Suprapubic skin (tissue), 4 donors: ENCODE measurements at regions not wholly inside any gene's neighbourhood (a gene's known extent, or its start where the extent isn't known, plus 50 kb on each side); places are given as distances from the start of the nearest gene placed in this dataset.

Experiments
- DNase-seq, 2 donors: peaks; one replicate each; pipeline ENCODE4 v3.0.0-alpha.2; 2019; ENCODE audit warnings: low spot score in 2 of 2
- H3K27ac ChIP-seq: fragments of 200-600 bp; sonication (generic); one replicate; pipeline ENCODE4 v1.5.1; 2019
- H3K27me3 ChIP-seq: fragments of 200-600 bp; sonication (generic); one replicate; pipeline ENCODE4 v1.5.1; 2019
- H3K36me3 ChIP-seq: fragments of 200-600 bp; sonication (generic); one replicate; pipeline ENCODE4 v1.5.1; 2019
- H3K4me1 ChIP-seq: fragments of 200-600 bp; sonication (generic); one replicate; pipeline ENCODE4 v1.5.1; 2019
- H3K4me3 ChIP-seq: fragments of 200-600 bp; sonication (generic); one replicate; pipeline ENCODE4 v1.5.1; 2019; ENCODE audit warnings: mild to moderate bottlenecking
- H3K9me3 ChIP-seq: fragments of 200-600 bp; sonication (generic); one replicate; pipeline ENCODE4 v1.5.1; 2019
- CTCF ChIP-seq, 2 donors: fragments of 200-600 bp in 1 of 2; fragments of 450-650 bp in 1 of 2; sonication (generic) in 1 of 2; IDR thresholded peaks; one replicate each; pipeline ENCODE4 v1.5.1; 2016 to 2019; ENCODE audit warnings: antibody characterized with exemption in 2 of 2, mild to moderate bottlenecking in 1 of 2, moderate library complexity in 1 of 2
- EP300 ChIP-seq: sonication (generic); formaldehyde crosslinking; IDR thresholded peaks from one replicate; pipeline ENCODE4 v1.6.1; 2017; ENCODE audit warnings: antibody characterized with exemption
- POLR2A ChIP-seq, 2 donors: fragments of 450-650 bp; IDR thresholded peaks; one replicate each; pipeline ENCODE4 v1.6.1; 2017; ENCODE audit warnings: antibody characterized with exemption in 2 of 2, mild to moderate bottlenecking in 2 of 2, moderate library complexity in 2 of 2
- POLR2AphosphoS5 ChIP-seq, 3 donors: sonication (generic); formaldehyde crosslinking; IDR thresholded peaks; one replicate each; pipeline ENCODE4 v1.6.1; 2017; ENCODE audit warnings: antibody characterized with exemption in 3 of 3
- WGBS: methylation state at CpG from one replicate; pipeline ENCODE4 v1.1.5; 2018; 5-methylcytosine and 5-hydroxymethylcytosine counted together

- Histone ChIP-seq H3K27ac (no peak overlapping the region), H3K4me3 (no peak overlapping the region), H3K36me3 (no peaks in the 10 kb centered on the region), H3K27me3 (no peaks in the 10 kb centered on the region), H3K4me1 (no peaks in the 10 kb centered on the region), H3K9me3 (peaks cover 3% of the 10 kb centered on the region)
- TF ChIP-seq CTCF (IDR thresholded peaks at IDR 0.05): no peak
- TF ChIP-seq POLR2AphosphoS5 (IDR thresholded peaks at IDR 0.05): no peak
- no peak for TF ChIP-seq EP300
- no peak for TF ChIP-seq POLR2A (IDR thresholded peaks at IDR 0.05)
- no peak for DNase-seq
- WGBS: 55% methylated on average over 8 of the region's 8 CpGs
Observed at GRCh38 chr4:53821179-53821851, 230.0 kb upstream of the LNX1 start.

GRCh38 chr4:53818104-53818503 is 226.8 kb upstream of the LNX1 start:
- H3K4me1 ChIP-seq: no peaks in the 10 kb centered on the region
- no peak overlapping the region for H3K4me3 ChIP-seq
- DNase-seq: no peak
- H3K27me3 ChIP-seq: no peaks in the 10 kb centered on the region
- TF ChIP-seq POLR2AphosphoS5 (IDR thresholded peaks at IDR 0.05) (no peak), EP300 (no peak), CTCF (IDR thresholded peaks at IDR 0.05) (no peak), POLR2A (IDR thresholded peaks at IDR 0.05) (no peak)
- peaks cover 3% of the 10 kb centered on the region for H3K9me3 ChIP-seq
- H3K36me3 ChIP-seq: no peaks in the 10 kb centered on the region
- no peak overlapping the region for H3K27ac ChIP-seq
- 41% methylated on average over 5 of the region's 5 CpGs for WGBS

- Histone ChIP-seq H3K36me3 (no peaks in the 10 kb centered on the region), H3K27me3 (no peaks in the 10 kb centered on the region), H3K4me1 (no peaks in the 10 kb centered on the region), H3K27ac (no peak overlapping the region), H3K9me3 (no peaks in the 10 kb centered on the region), H3K4me3 (no peak overlapping the region)
- no peak for DNase-seq
- TF ChIP-seq POLR2A (IDR thresholded peaks at IDR 0.05) (no peak), EP300 (no peak), CTCF (IDR thresholded peaks at IDR 0.05) (no peak), POLR2AphosphoS5 (IDR thresholded peaks at IDR 0.05) (no peak)
- WGBS: 75% methylated on average over 9 of the region's 10 CpGs
Observed at GRCh38 chr4:53816561-53816960, 225.3 kb upstream of the LNX1 start.

GRCh38 chr4:53815281-53815680 is 224.0 kb upstream of the LNX1 start:
- H3K27ac ChIP-seq: no peak overlapping the region
- DNase-seq: no peak
- no peak for TF ChIP-seq POLR2A (IDR thresholded peaks at IDR 0.05)
- TF ChIP-seq CTCF (IDR thresholded peaks at IDR 0.05): no peak
- TF ChIP-seq POLR2AphosphoS5 (IDR thresholded peaks at IDR 0.05): no peak
- TF ChIP-seq EP300: no peak
- H3K27me3 ChIP-seq: no peaks in the 10 kb centered on the region
- no peak overlapping the region for H3K4me3 ChIP-seq
- 76% methylated on average over 3 of the region's 3 CpGs for WGBS
- H3K9me3 ChIP-seq: no peaks in the 10 kb centered on the region
- no peaks in the 10 kb centered on the region for H3K4me1 ChIP-seq
- no peaks in the 10 kb centered on the region for H3K36me3 ChIP-seq

- DNase-seq: no peak
- H3K36me3 ChIP-seq: no peaks in the 10 kb centered on the region
- H3K27me3 ChIP-seq: no peaks in the 10 kb centered on the region
- no peaks in the 10 kb centered on the region for H3K4me1 ChIP-seq
- H3K4me3 ChIP-seq: no peak overlapping the region
- no peak overlapping the region for H3K27ac ChIP-seq
- H3K9me3 ChIP-seq: no peaks in the 10 kb centered on the region
- TF ChIP-seq CTCF (IDR thresholded peaks at IDR 0.05): no peak
- TF ChIP-seq POLR2A (IDR thresholded peaks at IDR 0.05): no peak
- TF ChIP-seq POLR2AphosphoS5 (IDR thresholded peaks at IDR 0.05): no peak
- no peak for TF ChIP-seq EP300
- WGBS: 86% methylated on average over 4 of the region's 4 CpGs
Observed at GRCh38 chr4:53813998-53814397, 222.7 kb upstream of the LNX1 start.
